Endothelial cell (in vitro differentiated cells): ENCODE measurements at regions not wholly inside any gene's neighbourhood (a gene's known extent, or its start where the extent isn't known, plus 50 kb on each side); places are given as distances from the start of the nearest gene placed in this dataset.

Experiments
- DNase-seq: peaks from one replicate; pipeline ENCODE4 v3.0.0; 2021; ENCODE audit warnings: low spot score
- H3K27ac Mint-ChIP-seq: one replicate; pipeline ENCODE4 v1.8.0; 2021; ENCODE audit warnings: mixed read lengths, inconsistent platforms; ENCODE audit not compliant: unreplicated experiment
- H3K27me3 Mint-ChIP-seq: one replicate; pipeline ENCODE4 v1.8.0; 2021; ENCODE audit warnings: mild to moderate bottlenecking, moderate library complexity, mixed read lengths, inconsistent platforms; ENCODE audit not compliant: unreplicated experiment
- H3K36me3 Mint-ChIP-seq: one replicate; pipeline ENCODE4 v1.8.0; 2021; ENCODE audit warnings: mild to moderate bottlenecking, low read depth, mixed read lengths, inconsistent platforms; ENCODE audit not compliant: unreplicated experiment
- H3K4me1 Mint-ChIP-seq: one replicate; pipeline ENCODE4 v1.8.0; 2021; ENCODE audit warnings: mild to moderate bottlenecking, mixed read lengths, inconsistent platforms; ENCODE audit not compliant: unreplicated experiment
- H3K4me3 Mint-ChIP-seq: one replicate; pipeline ENCODE4 v1.8.0; 2021; ENCODE audit warnings: mild to moderate bottlenecking, mixed read lengths, inconsistent platforms; ENCODE audit not compliant: unreplicated experiment
- H3K9me3 Mint-ChIP-seq: one replicate; pipeline ENCODE4 v1.8.0; 2021; ENCODE audit warnings: mixed read lengths, inconsistent platforms; ENCODE audit not compliant: unreplicated experiment
- CTCF ChIP-seq: fragments of 200-600 bp; sonication (generic); IDR thresholded peaks from one replicate; pipeline ENCODE4 v1.5.0; 2021; ENCODE audit warnings: antibody characterized with exemption; ENCODE audit not compliant: unreplicated experiment

DNA sequence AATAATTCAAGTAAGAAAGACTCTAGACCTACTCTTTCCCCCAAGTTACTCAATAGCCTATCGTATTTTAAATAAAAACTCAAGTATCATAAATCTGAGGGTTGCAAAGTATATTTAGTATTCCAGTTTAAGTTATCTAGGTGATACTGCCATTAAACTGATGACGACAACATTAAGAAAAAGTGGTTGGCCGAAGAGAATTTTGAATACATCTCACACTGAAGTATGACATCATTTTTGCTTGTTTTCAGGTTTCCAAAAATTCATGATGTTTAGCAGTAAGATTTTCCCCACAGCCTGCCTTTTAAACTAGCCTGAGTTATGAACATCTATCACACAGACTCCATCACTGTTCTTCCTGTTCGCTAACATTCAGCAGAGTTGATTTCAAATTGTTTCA is 102.1 kb upstream of the RAB27B start:
- no peak overlapping the region for H3K4me3 Mint-ChIP-seq
- H3K9me3 Mint-ChIP-seq, result no peaks in the 10 kb centered on the region
- no peaks in the 10 kb centered on the region for H3K27me3 Mint-ChIP-seq
- no peak for TF ChIP-seq CTCF
- H3K27ac Mint-ChIP-seq, result no peak overlapping the region
- H3K36me3 Mint-ChIP-seq, result no peaks in the 10 kb centered on the region
- no peak for DNase-seq
- H3K4me1 Mint-ChIP-seq, result no peaks in the 10 kb centered on the region

DNA sequence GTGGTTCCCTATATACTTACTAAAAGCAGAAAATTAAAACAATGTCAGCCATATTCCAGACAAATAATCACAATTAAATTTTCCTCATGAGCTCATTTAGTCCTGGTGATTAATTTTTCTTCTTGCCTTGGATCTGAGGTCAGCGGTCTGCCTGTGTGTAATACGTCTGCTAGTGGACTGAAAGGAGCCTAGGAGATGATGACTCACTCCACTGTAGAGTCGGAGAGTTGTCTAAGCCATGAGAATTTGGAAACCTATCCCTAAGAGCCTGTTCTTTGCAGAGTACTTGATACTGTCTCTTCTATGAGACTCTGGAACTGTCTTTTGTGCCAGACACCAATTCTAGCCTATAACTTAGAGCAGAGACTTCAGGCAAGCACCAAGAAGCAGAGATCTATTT is 94.2 kb upstream of the RAB27B start:
- Mint-ChIP-seq H3K36me3 (no peaks in the 10 kb centered on the region), H3K4me3 (no peak overlapping the region), H3K27me3 (no peaks in the 10 kb centered on the region), H3K4me1 (no peaks in the 10 kb centered on the region), H3K9me3 (no peaks in the 10 kb centered on the region), H3K27ac (no peak overlapping the region)
- no peak for DNase-seq
- no peak for TF ChIP-seq CTCF

DNA sequence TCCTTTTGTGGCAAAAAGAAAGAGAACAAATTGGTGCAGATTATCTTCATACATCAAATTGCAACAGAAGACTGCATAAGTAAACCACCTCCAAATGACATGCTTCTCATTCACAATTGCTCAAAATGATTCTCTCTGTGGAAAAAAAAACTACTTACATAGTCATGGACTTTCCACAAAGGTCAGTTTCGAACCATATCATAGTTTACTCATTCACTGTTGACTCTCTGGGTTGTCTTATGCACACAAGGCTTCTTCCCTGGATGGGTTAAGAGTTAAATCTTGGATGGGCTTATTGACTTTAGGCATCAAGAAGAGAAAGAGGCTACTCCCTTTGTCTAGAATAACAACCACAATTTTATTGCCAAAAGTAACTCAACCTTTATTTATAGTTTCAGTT is 91.3 kb upstream of the RAB27B start:
- Mint-ChIP-seq H3K36me3 (no peaks in the 10 kb centered on the region), H3K9me3 (no peaks in the 10 kb centered on the region), H3K27ac (no peak overlapping the region), H3K4me3 (no peak overlapping the region), H3K4me1 (no peaks in the 10 kb centered on the region), H3K27me3 (no peaks in the 10 kb centered on the region)
- no peak for TF ChIP-seq CTCF
- no peak for DNase-seq

- no peak overlapping the region for H3K27ac Mint-ChIP-seq
- H3K4me3 Mint-ChIP-seq, result no peak overlapping the region
- no peaks in the 10 kb centered on the region for H3K27me3 Mint-ChIP-seq
- H3K4me1 Mint-ChIP-seq, result no peaks in the 10 kb centered on the region
- DNase-seq, result no peak
- no peak for TF ChIP-seq CTCF
- H3K9me3 Mint-ChIP-seq, result no peaks in the 10 kb centered on the region
- no peaks in the 10 kb centered on the region for H3K36me3 Mint-ChIP-seq
Observed at GRCh38 chr18:54737986-54738385, 90.3 kb upstream of the RAB27B start.

GRCh38 chr18:54739476-54739875 is 88.8 kb upstream of the RAB27B start:
- Mint-ChIP-seq H3K4me3 (no peak overlapping the region), H3K9me3 (no peaks in the 10 kb centered on the region), H3K27ac (no peak overlapping the region), H3K27me3 (no peaks in the 10 kb centered on the region), H3K36me3 (no peaks in the 10 kb centered on the region), H3K4me1 (peaks cover 3% of the 10 kb centered on the region)
- no peak for TF ChIP-seq CTCF
- DNase-seq, result no peak
